Stomach smooth muscle (tissue), 2 donors: ENCODE measurements at regions not wholly inside any gene's neighbourhood (a gene's known extent, or its start where the extent isn't known, plus 50 kb on each side); places are given as distances from the start of the nearest gene placed in this dataset.

Source experiments
- H3K27ac ChIP-seq: one replicate; pipeline ENCODE4 v1.7.0; 2013; ENCODE audit warnings: mild to moderate bottlenecking, low read length, inconsistent platforms
- H3K27me3 ChIP-seq, 2 donors: one replicate each; pipeline ENCODE4 v1.7.0; 2013; ENCODE audit warnings: low read length in 2 of 2; ENCODE audit not compliant: insufficient read depth in 2 of 2, control insufficient read depth in 1 of 2
- H3K36me3 ChIP-seq, 2 donors: one replicate each; pipeline ENCODE4 v1.7.0; 2013; ENCODE audit warnings: low read length in 2 of 2; ENCODE audit not compliant: control insufficient read depth in 2 of 2, insufficient read depth in 2 of 2
- H3K4me1 ChIP-seq: one replicate; pipeline ENCODE4 v1.7.0; 2013; ENCODE audit warnings: low read length; ENCODE audit not compliant: control insufficient read depth, insufficient read depth
- H3K4me3 ChIP-seq, 2 donors: one replicate each; pipeline ENCODE4 v1.7.0; 2013; ENCODE audit warnings: low read length in 2 of 2
- H3K9ac ChIP-seq, 2 donors: one replicate each; pipeline ENCODE4 v1.7.0; 2013; ENCODE audit warnings: low read length in 2 of 2, mild to moderate bottlenecking in 1 of 2
- H3K9me3 ChIP-seq, 2 donors: one replicate each; pipeline ENCODE4 v1.7.0; 2013; ENCODE audit warnings: low read length in 2 of 2; ENCODE audit not compliant: control insufficient read depth in 2 of 2
- donor health status: healthy.
- donor health status: Pancreatic carcinoma.

- Histone ChIP-seq H3K9ac (no peak overlapping the region), H3K27me3 (no peaks in the 10 kb centered on the region), H3K4me1 (no peaks in the 10 kb centered on the region), H3K9me3 (no peaks in the 10 kb centered on the region), H3K36me3 (no peaks in the 10 kb centered on the region), H3K27ac (no peak overlapping the region), H3K4me3 (no peak overlapping the region)
Measured at GRCh38 chr6:21423106-21423854, 170.3 kb upstream of the SOX4 start.

- no peak overlapping the region for H3K9ac ChIP-seq
- no peaks in the 10 kb centered on the region for H3K9me3 ChIP-seq
- H3K27me3 ChIP-seq, result no peaks in the 10 kb centered on the region
- no peaks in the 10 kb centered on the region for H3K36me3 ChIP-seq
- H3K4me3 ChIP-seq, result no peak overlapping the region
- H3K27ac ChIP-seq, result no peak overlapping the region
- no peaks in the 10 kb centered on the region for H3K4me1 ChIP-seq
Measured at GRCh38 chr6:21426841-21427490, 166.6 kb upstream of the SOX4 start.

DNA sequence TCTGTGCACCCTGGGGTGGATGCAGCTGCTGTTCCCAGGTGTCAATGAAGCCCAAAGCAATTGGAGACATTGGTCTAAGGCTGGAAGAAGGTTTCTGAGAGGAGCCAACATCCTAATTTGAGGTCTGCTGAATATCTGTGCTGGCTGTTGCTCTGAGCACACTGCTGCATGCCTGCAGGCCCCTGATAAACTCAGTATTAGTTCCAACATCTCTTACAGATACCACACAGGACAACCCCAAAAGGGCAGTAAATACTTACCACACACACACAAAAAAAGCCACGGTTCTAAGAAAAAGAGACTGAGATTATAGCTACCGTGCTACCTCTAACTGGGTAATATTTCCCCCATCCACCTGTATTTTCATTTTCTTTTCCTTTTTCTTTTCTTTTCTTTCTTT lies 164.3 kb upstream of the SOX4 start:
- Histone ChIP-seq H3K4me3 (no peak overlapping the region), H3K9ac (no peak overlapping the region), H3K9me3 (no peaks in the 10 kb centered on the region), H3K27ac (no peak overlapping the region), H3K27me3 (no peaks in the 10 kb centered on the region), H3K36me3 (no peaks in the 10 kb centered on the region), H3K4me1 (no peaks in the 10 kb centered on the region)

GRCh38 chr6:21431526-21431925 lies 162.0 kb upstream of the SOX4 start:
- no peak overlapping the region for H3K9ac ChIP-seq
- no peaks in the 10 kb centered on the region for H3K36me3 ChIP-seq
- H3K27ac ChIP-seq, result no peak overlapping the region
- H3K27me3 ChIP-seq, result no peaks in the 10 kb centered on the region
- no peaks in the 10 kb centered on the region for H3K4me1 ChIP-seq
- H3K4me3 ChIP-seq, result no peak overlapping the region
- H3K9me3 ChIP-seq, result no peaks in the 10 kb centered on the region

DNA sequence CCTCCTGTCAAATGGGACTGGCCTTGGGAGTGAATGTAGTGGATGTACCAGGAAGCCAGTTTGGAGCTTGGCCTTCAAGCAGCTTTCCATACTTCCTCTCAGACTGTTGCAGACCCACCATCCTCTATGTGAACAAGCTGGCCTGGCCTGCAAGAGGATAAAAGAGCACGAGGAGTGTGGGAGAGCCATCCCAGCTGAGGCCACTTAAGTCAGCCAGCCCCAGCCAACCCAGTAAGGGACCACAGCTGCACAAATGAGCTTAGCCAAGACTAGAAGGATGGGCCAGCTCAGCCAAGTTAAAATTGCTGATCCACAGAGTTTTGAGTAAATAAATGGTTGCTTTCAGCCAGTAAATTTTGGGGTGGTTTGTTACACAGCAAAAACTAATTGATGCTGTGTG lies 156.9 kb upstream of the SOX4 start:
- Histone ChIP-seq H3K36me3 (no peaks in the 10 kb centered on the region), H3K27ac (no peak overlapping the region), H3K4me3 (no peak overlapping the region), H3K9me3 (peaks cover 0 to 3% of the 10 kb centered on the region in 2 donors), H3K4me1 (no peaks in the 10 kb centered on the region), H3K27me3 (no peaks in the 10 kb centered on the region), H3K9ac (no peak overlapping the region)

DNA sequence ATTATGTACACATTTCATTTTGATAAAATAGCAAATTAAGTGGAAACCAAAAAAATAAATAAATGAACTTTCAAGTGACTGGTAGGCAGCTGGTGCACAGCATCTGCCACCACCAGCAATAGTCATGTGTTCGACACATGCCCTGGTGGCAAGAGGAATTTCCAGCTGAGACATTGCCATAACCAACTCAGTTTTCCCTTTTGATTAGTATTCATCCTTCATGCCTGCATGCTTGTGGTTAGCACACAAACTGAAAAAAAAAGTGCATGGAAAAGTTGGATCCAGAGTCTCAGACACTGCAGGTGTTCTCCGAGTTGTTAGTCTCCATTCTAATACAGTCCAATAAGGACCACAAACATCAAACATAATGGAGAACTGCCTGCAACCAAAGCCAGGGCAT lies 156.0 kb upstream of the SOX4 start:
- Histone ChIP-seq H3K4me3 (no peak overlapping the region), H3K36me3 (no peaks in the 10 kb centered on the region), H3K9ac (no peak overlapping the region), H3K4me1 (no peaks in the 10 kb centered on the region), H3K9me3 (peaks cover 0 to 3% of the 10 kb centered on the region in 2 donors), H3K27ac (no peak overlapping the region), H3K27me3 (no peaks in the 10 kb centered on the region)

GRCh38 chr6:21438237-21438985 lies 155.1 kb upstream of the SOX4 start:
- Histone ChIP-seq H3K4me1 (no peaks in the 10 kb centered on the region), H3K9me3 (peaks cover 0 to 3% of the 10 kb centered on the region in 2 donors), H3K9ac (no peak overlapping the region), H3K4me3 (no peak overlapping the region), H3K36me3 (no peaks in the 10 kb centered on the region), H3K27ac (no peak overlapping the region), H3K27me3 (no peaks in the 10 kb centered on the region)

DNA sequence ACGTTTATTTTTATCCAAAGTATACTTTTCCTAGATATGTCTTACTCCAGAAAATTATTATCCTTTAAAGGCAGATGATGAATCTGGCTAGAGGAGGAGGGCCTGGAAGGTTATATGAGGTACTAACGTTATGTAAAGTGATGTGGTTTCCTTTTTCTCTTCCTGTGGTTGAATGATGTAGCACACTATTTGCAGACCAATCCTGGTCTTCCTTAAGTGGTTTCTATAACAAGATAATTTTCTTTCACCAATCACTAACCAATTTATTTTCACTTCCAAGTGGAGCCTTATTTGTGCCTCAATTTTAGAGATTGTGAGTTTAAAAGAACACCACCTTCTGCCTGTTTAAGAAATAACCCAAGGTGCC lies 154.6 kb upstream of the SOX4 start:
- H3K9ac ChIP-seq, result no peak overlapping the region
- H3K27me3 ChIP-seq, result no peaks in the 10 kb centered on the region
- H3K4me3 ChIP-seq, result no peak overlapping the region
- H3K9me3 ChIP-seq, result peaks cover 0 to 3% of the 10 kb centered on the region in 2 donors
- no peak overlapping the region for H3K27ac ChIP-seq
- H3K4me1 ChIP-seq, result no peaks in the 10 kb centered on the region
- no peaks in the 10 kb centered on the region for H3K36me3 ChIP-seq

DNA sequence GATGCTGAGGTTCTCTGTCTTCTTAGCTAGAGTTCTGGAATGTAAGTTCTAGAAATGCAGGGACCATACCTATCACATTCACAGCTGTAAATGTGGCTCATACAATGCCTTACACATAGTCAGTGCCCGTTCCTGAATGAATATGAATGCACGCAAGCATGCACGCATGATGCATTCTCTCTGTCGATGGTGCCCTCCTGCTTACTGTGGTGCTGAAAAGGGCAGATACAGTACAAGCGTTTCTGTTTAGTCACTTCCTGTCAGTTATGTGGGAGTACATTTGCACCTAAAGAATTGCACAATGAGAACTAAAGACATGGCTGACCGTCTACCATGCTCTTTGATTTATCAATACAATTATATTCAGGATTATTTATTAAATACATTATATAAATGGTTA lies 152.2 kb upstream of the SOX4 start:
- no peak overlapping the region for H3K4me3 ChIP-seq
- no peak overlapping the region for H3K9ac ChIP-seq
- H3K27me3 ChIP-seq, result no peaks in the 10 kb centered on the region
- no peaks in the 10 kb centered on the region for H3K36me3 ChIP-seq
- H3K4me1 ChIP-seq, result no peaks in the 10 kb centered on the region
- no peak overlapping the region for H3K27ac ChIP-seq
- H3K9me3 ChIP-seq, result peaks cover 0 to 3% of the 10 kb centered on the region in 2 donors

- H3K9me3 ChIP-seq, result peaks cover 0 to 3% of the 10 kb centered on the region in 2 donors
- H3K36me3 ChIP-seq, result no peaks in the 10 kb centered on the region
- no peaks in the 10 kb centered on the region for H3K4me1 ChIP-seq
- no peak overlapping the region for H3K4me3 ChIP-seq
- no peaks in the 10 kb centered on the region for H3K27me3 ChIP-seq
- no peak overlapping the region for H3K27ac ChIP-seq
- H3K9ac ChIP-seq, result no peak overlapping the region
Measured at GRCh38 chr6:21442874-21443273, 150.7 kb upstream of the SOX4 start.
